Activated CD4-positive, alpha-beta T cell treated with anti-CD3 and anti-CD28 coated beads, Interleukin-2, Interleukin-6, amounts not matched to agents 100 ng/mL and 50 ng/mL, durations not matched to agents 16 hours and 8 hours (primary cell): ENCODE measurements at regions not wholly inside any gene's neighbourhood (a gene's known extent, or its start where the extent isn't known, plus 50 kb on each side); places are given as distances from the start of the nearest gene placed in this dataset.
A peak's percentile ranks its signal among the peaks of the same experiment; 100 is the strongest.

Experiments
- DNase-seq: peaks from one replicate; pipeline ENCODE4 v3.0.0-alpha.2; 2020

GRCh38 chr15:25501828-25502446 is 63.1 kb upstream of the UBE3A start:
- DNase-seq: peak; percentile 6

- DNase-seq: no peak
Observed at GRCh38 chr15:25498835-25499234, 60.0 kb upstream of the UBE3A start.

- DNase-seq: no peak
Observed at GRCh38 chr15:25497934-25498333, 59.1 kb upstream of the UBE3A start.

- no peak for DNase-seq
Observed at GRCh38 chr15:25493823-25494526, 55.2 kb upstream of the UBE3A start.

GRCh38 chr15:25492315-25492714 is 53.5 kb upstream of the UBE3A start:
- no peak for DNase-seq
